Esophagus (tissue), 2 donors: ENCODE measurements at regions not wholly inside any gene's neighbourhood (a gene's known extent, or its start where the extent isn't known, plus 50 kb on each side); places are given as distances from the start of the nearest gene placed in this dataset.
"Not testable (repeated sequence)": the region's sequence is repeated elsewhere in the genome, so short reads cannot be mapped to it uniquely, and the experiment has no call there.

Experiments
- H3K27ac ChIP-seq, 2 donors: one replicate each; pipeline ENCODE4 v1.5.1; 2013; ENCODE audit warnings: low read depth in 2 of 2, mild to moderate bottlenecking in 2 of 2, inconsistent platforms in 1 of 2, low read length in 1 of 2, moderate library complexity in 1 of 2
- H3K27me3 ChIP-seq, 2 donors: one replicate each; pipeline ENCODE4 v1.6.1; 2013; ENCODE audit warnings: low read length in 2 of 2, control low read depth in 1 of 2, mild to moderate bottlenecking in 1 of 2; ENCODE audit not compliant: insufficient read depth in 2 of 2, control insufficient read depth in 1 of 2
- H3K36me3 ChIP-seq, 2 donors: one replicate each; pipeline ENCODE4 v1.6.1; 2013; ENCODE audit warnings: low read length in 1 of 2; ENCODE audit not compliant: control insufficient read depth in 2 of 2, insufficient read depth in 2 of 2
- H3K4me1 ChIP-seq, 2 donors: one replicate each; pipeline ENCODE4 v1.6.1; 2013; ENCODE audit warnings: low read length in 1 of 2; ENCODE audit not compliant: control insufficient read depth in 2 of 2, insufficient read depth in 2 of 2
- H3K4me3 ChIP-seq, 2 donors: one replicate each; pipeline ENCODE4 v1.5.1; 2013; ENCODE audit warnings: low read length in 2 of 2, mild to moderate bottlenecking in 2 of 2, low read depth in 1 of 2, moderate library complexity in 1 of 2
- H3K9me3 ChIP-seq, 2 donors: one replicate each; pipeline ENCODE4 v1.6.1; 2013; ENCODE audit warnings: mild to moderate bottlenecking in 2 of 2, low read depth in 1 of 2, low read length in 1 of 2, moderate library complexity in 1 of 2; ENCODE audit not compliant: control insufficient read depth in 2 of 2, insufficient read depth in 1 of 2
- WGBS, 2 donors: extraction: QIAGEN DNeasy Blood & Tissue Kit; methylation state at CpG; one replicate each; pipeline ENCODE4 v1.1.7; 2013; 5-methylcytosine and 5-hydroxymethylcytosine counted together
- donor health status: healthy with polysubstance abuse.
- donor health status: Bipolar disorder and iron deficiency.

GRCh38 chr3:191087391-191087790 lies 111.7 kb upstream of the OSTN start:
- H3K4me3 ChIP-seq, result no peak overlapping the region

DNA sequence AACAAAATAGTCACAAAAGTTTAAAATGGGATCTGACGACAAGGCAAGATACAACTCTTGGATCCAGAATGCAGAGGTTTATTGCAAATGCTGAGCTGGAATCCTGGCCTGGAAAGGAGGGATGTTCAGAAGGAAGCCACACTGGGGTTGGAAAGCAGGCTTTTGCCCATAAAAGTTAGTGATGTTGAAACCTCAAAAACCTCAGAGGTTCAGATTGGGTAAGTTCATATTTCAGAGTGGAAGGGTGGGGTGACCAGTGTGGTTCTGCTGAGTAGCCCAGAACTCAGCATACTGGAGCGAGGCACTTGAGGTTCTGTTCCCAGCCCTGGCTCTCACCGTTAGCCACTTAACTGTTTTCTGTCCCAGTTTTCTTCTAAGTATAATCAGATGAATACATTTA lies 114.0 kb upstream of the OSTN start:
- 80 to 86% methylated on average over 3 of the region's 3 CpGs for WGBS, 2 donors
- H3K9me3 ChIP-seq, result no peaks in the 10 kb centered on the region
- no peak overlapping the region for H3K4me3 ChIP-seq
- no peaks in the 10 kb centered on the region for H3K27me3 ChIP-seq
- H3K4me1 ChIP-seq, result no peaks in the 10 kb centered on the region
- H3K27ac ChIP-seq, result no peak overlapping the region
- H3K36me3 ChIP-seq, result no peaks in the 10 kb centered on the region

More at GRCh38 chr3:191087391-191087790, 111.7 kb upstream of the OSTN start:
- Histone ChIP-seq H3K4me1 (no peaks in the 10 kb centered on the region), H3K27me3 (no peaks in the 10 kb centered on the region), H3K9me3 (no peaks in the 10 kb centered on the region), H3K36me3 (no peaks in the 10 kb centered on the region), H3K27ac (no peak overlapping the region)
- WGBS, 2 donors, result 48 to 59% methylated on average over 3 of the region's 3 CpGs

DNA sequence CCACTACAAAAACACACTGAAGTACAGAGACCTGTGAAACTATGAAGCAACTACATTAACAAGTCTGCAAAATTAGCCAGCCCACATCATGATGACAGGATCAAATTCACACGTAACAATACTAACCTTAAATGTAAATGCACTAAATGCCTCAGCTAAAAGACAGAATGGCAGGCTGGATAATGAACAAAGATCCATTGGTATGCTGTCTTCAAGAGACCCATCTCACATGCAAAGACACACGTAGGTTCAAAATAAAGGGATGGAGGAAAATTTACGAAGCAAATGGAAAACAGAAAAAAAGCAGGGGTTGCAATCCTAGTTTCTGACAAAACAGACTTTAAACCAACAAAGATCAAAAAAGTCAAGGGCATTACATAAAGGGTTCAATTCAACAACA lies 120.1 kb upstream of the OSTN start:
- H3K36me3 ChIP-seq, H3K27me3 ChIP-seq, H3K4me1 ChIP-seq, H3K4me3 ChIP-seq, H3K9me3 ChIP-seq, H3K27ac ChIP-seq: not testable (repeated sequence)
- 76 to 87% methylated on average over 3 of the region's 3 CpGs for WGBS, 2 donors

GRCh38 chr3:191076903-191077552 lies 122.0 kb upstream of the OSTN start:
- no peak overlapping the region for H3K4me3 ChIP-seq
- H3K9me3 ChIP-seq, result no peaks in the 10 kb centered on the region
- H3K27ac ChIP-seq, result no peak overlapping the region
- H3K4me1 ChIP-seq, result no peaks in the 10 kb centered on the region
- no peaks in the 10 kb centered on the region for H3K27me3 ChIP-seq
- 82 to 85% methylated on average over 2 of the region's 2 CpGs for WGBS, 2 donors
- H3K36me3 ChIP-seq, result no peaks in the 10 kb centered on the region

DNA sequence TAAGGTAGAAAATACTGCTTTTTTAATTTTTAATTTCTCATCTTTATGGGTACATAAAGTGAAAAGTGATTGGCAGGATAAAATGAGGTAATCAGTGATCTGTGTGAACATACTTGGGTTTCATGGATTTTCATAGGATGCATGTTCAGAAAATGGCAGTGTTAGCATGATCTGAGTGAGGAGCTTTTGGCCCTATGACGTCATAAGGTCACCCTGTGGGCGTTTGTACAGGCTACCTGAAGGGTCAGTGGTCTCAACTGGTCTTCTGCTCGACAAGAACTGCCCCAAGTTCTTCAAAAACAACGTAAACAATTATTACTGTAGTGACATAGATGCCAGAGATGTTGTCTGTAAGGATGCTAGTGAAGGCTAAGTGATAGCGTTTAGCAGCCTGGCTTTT lies 124.5 kb upstream of the OSTN start:
- Histone ChIP-seq H3K27me3 (no peaks in the 10 kb centered on the region), H3K4me3 (no peak overlapping the region), H3K36me3 (no peaks in the 10 kb centered on the region), H3K4me1 (no peaks in the 10 kb centered on the region), H3K9me3 (no peaks in the 10 kb centered on the region), H3K27ac (no peak overlapping the region)
- 50 to 57% methylated on average over 5 of the region's 5 CpGs for WGBS, 2 donors

GRCh38 chr3:191070762-191071403 lies 128.2 kb upstream of the OSTN start:
- no peak overlapping the region for H3K4me3 ChIP-seq
- H3K27me3 ChIP-seq, result no peaks in the 10 kb centered on the region
- H3K9me3 ChIP-seq, result no peaks in the 10 kb centered on the region
- H3K36me3 ChIP-seq, result no peaks in the 10 kb centered on the region
- H3K27ac ChIP-seq, result no peak overlapping the region
- 56 to 58% methylated on average over 4 of the region's 4 CpGs for WGBS, 2 donors
- H3K4me1 ChIP-seq, result no peaks in the 10 kb centered on the region

DNA sequence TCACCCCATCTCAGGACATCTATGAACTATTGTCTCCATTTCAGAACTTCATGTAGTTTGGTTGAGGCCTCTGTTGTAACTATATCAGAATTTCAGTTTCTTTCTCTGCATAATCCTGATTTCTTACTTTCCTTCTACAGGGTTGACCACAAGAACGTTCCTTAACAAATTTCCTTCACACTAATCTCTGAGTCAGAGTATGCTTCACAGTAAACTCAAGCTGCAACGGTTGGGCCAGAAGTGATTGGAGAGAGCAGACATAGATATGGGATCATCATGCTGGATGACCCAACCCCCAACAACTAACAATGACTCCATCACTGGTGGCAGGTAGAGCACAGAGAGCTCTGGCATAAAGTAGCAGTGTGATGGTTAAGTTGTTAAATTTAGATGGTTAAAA lies 128.8 kb upstream of the OSTN start:
- WGBS, 2 donors, result 65 to 72% methylated on average over 2 of the region's 2 CpGs
- Histone ChIP-seq H3K9me3 (no peaks in the 10 kb centered on the region), H3K4me1 (no peaks in the 10 kb centered on the region), H3K36me3 (no peaks in the 10 kb centered on the region), H3K27ac (no peak overlapping the region), H3K4me3 (no peak overlapping the region), H3K27me3 (no peaks in the 10 kb centered on the region)

GRCh38 chr3:191068946-191069813 lies 129.9 kb upstream of the OSTN start:
- Histone ChIP-seq H3K27ac (no peak overlapping the region), H3K27me3 (no peaks in the 10 kb centered on the region), H3K36me3 (no peaks in the 10 kb centered on the region), H3K4me1 (no peaks in the 10 kb centered on the region), H3K4me3 (no peak overlapping the region), H3K9me3 (no peaks in the 10 kb centered on the region)
- WGBS, 2 donors, result 63 to 79% methylated on average over 5 of the region's 5 CpGs

DNA sequence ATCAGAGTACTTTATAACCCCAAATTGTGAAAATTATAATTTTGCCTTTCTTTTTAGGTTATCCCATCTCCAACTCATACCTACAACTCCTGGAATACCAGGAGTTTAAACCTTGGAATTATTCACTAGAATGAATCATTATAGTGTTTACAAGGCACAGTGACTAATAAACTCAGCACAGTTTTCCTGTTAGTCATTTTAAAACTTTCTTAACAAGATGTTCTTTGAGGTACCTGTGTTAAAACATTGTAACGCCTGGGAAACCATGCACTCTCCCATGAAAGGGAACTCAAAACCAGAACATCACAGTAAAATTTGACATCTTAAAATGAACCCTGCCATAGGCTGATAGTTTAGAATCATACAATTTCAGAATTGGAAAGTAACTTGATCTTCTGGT lies 132.4 kb upstream of the OSTN start:
- Histone ChIP-seq H3K4me1 (no peaks in the 10 kb centered on the region), H3K9me3 (no peaks in the 10 kb centered on the region), H3K36me3 (no peaks in the 10 kb centered on the region), H3K4me3 (no peak overlapping the region), H3K27ac (no peak overlapping the region), H3K27me3 (no peaks in the 10 kb centered on the region)
- 56 to 67% methylated on average over 1 of the region's 1 CpG for WGBS, 2 donors
